ENCODE measurements at regions not wholly inside any gene's neighbourhood (a gene's known extent, or its start where the extent isn't known, plus 50 kb on each side); places are given as distances from the start of the nearest gene placed in this dataset.

DNA sequence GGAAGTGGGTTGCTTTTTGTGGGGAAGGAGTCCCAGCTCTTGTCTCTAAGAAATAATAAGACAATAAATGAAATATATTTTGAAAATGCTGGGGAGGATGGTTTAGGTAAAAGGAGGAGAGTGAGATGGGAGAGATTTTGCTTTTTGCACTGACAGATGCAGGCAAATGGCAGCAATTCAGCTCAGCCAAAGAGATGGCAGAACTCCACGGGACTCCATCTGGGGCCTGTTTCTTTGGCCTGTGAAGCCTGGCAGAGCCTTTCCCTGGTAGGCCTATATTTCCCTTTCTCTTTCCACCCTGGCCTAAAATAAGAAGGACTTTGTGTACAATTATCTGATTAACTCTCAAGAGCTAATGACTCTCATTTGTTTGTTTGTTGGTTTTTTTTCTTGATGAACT, 1525.1 kb downstream of the CDH11 start:
- H3K27me3 ChIP-seq: no peaks in the 10 kb centered on the region
- no peak for ATAC-seq
- TF ChIP-seq, protein P1, sequence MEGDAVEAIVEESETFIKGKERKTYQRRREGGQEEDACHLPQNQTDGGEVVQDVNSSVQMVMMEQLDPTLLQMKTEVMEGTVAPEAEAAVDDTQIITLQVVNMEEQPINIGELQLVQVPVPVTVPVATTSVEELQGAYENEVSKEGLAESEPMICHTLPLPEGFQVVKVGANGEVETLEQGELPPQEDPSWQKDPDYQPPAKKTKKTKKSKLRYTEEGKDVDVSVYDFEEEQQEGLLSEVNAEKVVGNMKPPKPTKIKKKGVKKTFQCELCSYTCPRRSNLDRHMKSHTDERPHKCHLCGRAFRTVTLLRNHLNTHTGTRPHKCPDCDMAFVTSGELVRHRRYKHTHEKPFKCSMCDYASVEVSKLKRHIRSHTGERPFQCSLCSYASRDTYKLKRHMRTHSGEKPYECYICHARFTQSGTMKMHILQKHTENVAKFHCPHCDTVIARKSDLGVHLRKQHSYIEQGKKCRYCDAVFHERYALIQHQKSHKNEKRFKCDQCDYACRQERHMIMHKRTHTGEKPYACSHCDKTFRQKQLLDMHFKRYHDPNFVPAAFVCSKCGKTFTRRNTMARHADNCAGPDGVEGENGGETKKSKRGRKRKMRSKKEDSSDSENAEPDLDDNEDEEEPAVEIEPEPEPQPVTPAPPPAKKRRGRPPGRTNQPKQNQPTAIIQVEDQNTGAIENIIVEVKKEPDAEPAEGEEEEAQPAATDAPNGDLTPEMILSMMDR (IDR thresholded peaks at IDR 0.05): no peak
- no peak for DNase-seq
- no peaks in the 10 kb centered on the region for H3K9me3 ChIP-seq
- H3K27ac ChIP-seq: no peak overlapping the region
- H3K4me3 ChIP-seq: no peak overlapping the region
- no peaks in the 10 kb centered on the region for H3K36me3 ChIP-seq
- intact Hi-C loops (cut with DNase I): no loop called here
- H3K4me1 ChIP-seq: no peaks in the 10 kb centered on the region
- WGBS, 2 donors: 81 to 85% methylated on average over 1 of the region's 1 CpG
- no peak for FAIRE-seq

DNA sequence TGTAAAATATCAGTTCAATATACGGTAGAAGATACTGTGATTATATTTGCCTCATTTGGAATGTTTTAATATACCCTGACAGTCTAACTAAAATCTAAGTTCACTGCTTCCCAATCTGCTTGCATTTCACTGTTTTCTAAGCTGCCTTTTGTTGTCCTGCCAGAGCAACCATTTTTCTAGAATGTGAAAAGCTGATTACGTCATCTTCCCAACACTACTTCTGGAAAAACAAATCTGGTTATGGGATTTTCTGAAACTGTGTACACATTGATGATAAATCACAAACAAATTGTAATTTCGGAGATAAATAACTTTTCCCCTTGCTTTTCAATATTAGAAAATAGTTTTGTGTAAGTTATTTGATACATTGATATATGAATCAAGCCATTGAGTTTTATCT, 1529.0 kb downstream of the CDH11 start:
- TF ChIP-seq, protein P1 (IDR thresholded peaks at IDR 0.05): no peak
- ATAC-seq (no peak), FAIRE-seq (no peak), DNase-seq (no peak)
- no peak overlapping the region for H3K4me3 ChIP-seq
- H3K27me3 ChIP-seq: no peaks in the 10 kb centered on the region
- no peaks in the 10 kb centered on the region for H3K4me1 ChIP-seq
- intact Hi-C loops (cut with DNase I): no loop called here
- no peak overlapping the region for H3K27ac ChIP-seq
- no peaks in the 10 kb centered on the region for H3K36me3 ChIP-seq
- H3K9me3 ChIP-seq: no peaks in the 10 kb centered on the region
- WGBS, 2 donors: 53 to 61% methylated on average over 3 of the region's 3 CpGs

DNA sequence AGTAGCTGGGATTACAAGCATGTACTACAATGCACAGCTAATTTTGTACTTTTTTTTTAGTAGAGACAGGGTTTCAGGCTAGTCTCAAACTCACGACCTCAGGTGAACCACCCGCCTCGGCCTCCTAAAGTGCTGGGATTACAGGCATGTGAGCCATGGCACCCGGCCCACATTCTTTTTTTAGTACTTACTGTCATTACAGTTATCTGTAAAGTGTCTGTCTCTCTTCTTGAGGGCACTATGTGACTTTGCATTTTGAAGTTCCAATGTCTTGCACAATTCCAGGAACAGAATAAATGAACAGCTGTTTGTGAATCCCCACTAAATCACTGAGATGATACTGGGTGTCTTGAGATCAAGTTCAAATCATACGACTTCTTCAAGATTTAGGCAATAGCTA, 1540.3 kb downstream of the CDH11 start:
- Histone ChIP-seq H3K4me3 (no peak overlapping the region), H3K27me3 (no peaks in the 10 kb centered on the region), H3K9me3 (no peaks in the 10 kb centered on the region), H3K36me3 (no peaks in the 10 kb centered on the region), H3K27ac (no peak overlapping the region), H3K4me1 (no peaks in the 10 kb centered on the region)
- TF ChIP-seq, protein P1 (IDR thresholded peaks at IDR 0.05): no peak
- FAIRE-seq: no peak
- ATAC-seq: no peak
- 61 to 71% methylated on average over 5 of the region's 5 CpGs for whole genome bisulfite sequencing, 2 donors
- no peak for DNase-seq
- intact Hi-C loops (cut with DNase I): no loop called here

DNA sequence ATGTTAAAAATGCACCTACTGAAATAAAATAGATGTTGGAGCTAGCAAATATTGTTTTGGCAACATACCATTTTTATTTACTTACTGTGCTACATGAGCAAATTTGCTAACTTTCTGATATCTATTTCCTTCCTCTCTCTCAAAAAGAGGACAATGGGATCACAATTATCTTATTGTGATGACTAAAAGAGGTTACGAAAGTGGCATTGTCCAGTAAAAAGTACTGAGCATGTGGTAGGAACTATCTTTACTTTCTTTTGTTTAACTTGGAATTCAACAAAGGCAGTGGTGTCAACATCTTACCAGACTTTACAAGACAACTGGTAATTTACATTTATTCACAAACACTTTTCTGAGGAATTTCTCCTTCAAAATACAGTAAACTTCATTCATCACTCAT, 1542.6 kb upstream of the CDH8 start:
- H3K27ac ChIP-seq: no peak overlapping the region
- H3K9me3 ChIP-seq: no peaks in the 10 kb centered on the region
- H3K36me3 ChIP-seq: no peaks in the 10 kb centered on the region
- intact Hi-C loops (cut with DNase I): no loop called here
- 82 to 94% methylated on average over 1 of the region's 1 CpG for WGBS, 2 donors
- no peaks in the 10 kb centered on the region for H3K4me1 ChIP-seq
- FAIRE-seq (no peak), ATAC-seq (no peak), DNase-seq (no peak)
- TF ChIP-seq, protein P1 (IDR thresholded peaks at IDR 0.05): no peak
- no peaks in the 10 kb centered on the region for H3K27me3 ChIP-seq
- H3K4me3 ChIP-seq: no peak overlapping the region

GRCh38 chr16:63577891-63578290, 1541.7 kb upstream of the CDH8 start:
- Histone ChIP-seq H3K4me3 (no peak overlapping the region), H3K4me1 (no peaks in the 10 kb centered on the region), H3K27me3 (no peaks in the 10 kb centered on the region), H3K9me3 (no peaks in the 10 kb centered on the region), H3K27ac (no peak overlapping the region), H3K36me3 (no peaks in the 10 kb centered on the region)
- TF ChIP-seq, protein P1 (IDR thresholded peaks at IDR 0.05): no peak
- DNase-seq: no peak
- no peak for ATAC-seq
- no peak for FAIRE-seq
- intact Hi-C loops (cut with DNase I): no loop called here

All from pancreas (tissue), 10 donors.